ENCODE measurements at regions not wholly inside any gene's neighbourhood (a gene's known extent, or its start where the extent isn't known, plus 50 kb on each side); places are given as distances from the start of the nearest gene placed in this dataset.
A peak's percentile ranks its signal among the peaks of the same experiment; 100 is the strongest.

DNA sequence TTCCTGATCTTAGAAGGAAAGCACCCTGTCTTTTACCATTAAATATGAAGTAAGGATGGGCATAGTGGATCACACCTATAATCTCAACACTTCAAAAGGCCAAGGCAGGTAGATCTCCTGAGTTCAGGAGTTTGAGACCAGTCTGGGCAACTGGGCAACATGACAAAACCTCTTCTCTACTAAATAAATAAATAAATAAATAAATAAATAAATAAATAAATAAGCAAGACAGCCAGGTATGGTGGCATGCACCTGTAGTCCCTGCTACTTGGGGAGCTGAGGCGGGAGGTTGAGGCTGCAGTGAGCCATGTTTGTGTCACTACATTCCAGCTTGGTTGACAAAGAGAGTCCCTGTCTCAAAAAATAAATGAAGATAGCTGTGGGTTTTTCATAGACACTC is 313.1 kb downstream of the RPS24 start:
- Mint-ChIP-seq H3K4me1 (ENCODE audit: unreplicated experiment) (no peaks in the 10 kb centered on the region), H3K27ac (ENCODE audit: unreplicated experiment) (no peak overlapping the region), H3K9me3 (ENCODE audit: unreplicated experiment) (no peaks in the 10 kb centered on the region), H3K4me3 (ENCODE audit: unreplicated experiment) (no peak overlapping the region), H3K27me3 (ENCODE audit: unreplicated experiment) (peaks cover 65% of the 10 kb centered on the region), H3K36me3 (ENCODE audit: unreplicated experiment) (no peaks in the 10 kb centered on the region)
- TF ChIP-seq, protein P1, sequence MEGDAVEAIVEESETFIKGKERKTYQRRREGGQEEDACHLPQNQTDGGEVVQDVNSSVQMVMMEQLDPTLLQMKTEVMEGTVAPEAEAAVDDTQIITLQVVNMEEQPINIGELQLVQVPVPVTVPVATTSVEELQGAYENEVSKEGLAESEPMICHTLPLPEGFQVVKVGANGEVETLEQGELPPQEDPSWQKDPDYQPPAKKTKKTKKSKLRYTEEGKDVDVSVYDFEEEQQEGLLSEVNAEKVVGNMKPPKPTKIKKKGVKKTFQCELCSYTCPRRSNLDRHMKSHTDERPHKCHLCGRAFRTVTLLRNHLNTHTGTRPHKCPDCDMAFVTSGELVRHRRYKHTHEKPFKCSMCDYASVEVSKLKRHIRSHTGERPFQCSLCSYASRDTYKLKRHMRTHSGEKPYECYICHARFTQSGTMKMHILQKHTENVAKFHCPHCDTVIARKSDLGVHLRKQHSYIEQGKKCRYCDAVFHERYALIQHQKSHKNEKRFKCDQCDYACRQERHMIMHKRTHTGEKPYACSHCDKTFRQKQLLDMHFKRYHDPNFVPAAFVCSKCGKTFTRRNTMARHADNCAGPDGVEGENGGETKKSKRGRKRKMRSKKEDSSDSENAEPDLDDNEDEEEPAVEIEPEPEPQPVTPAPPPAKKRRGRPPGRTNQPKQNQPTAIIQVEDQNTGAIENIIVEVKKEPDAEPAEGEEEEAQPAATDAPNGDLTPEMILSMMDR (IDR thresholded peaks at IDR 0.05), result no peak
- DNase-seq (ENCODE audit: extremely low spot score, unreplicated experiment), result no peak

DNA sequence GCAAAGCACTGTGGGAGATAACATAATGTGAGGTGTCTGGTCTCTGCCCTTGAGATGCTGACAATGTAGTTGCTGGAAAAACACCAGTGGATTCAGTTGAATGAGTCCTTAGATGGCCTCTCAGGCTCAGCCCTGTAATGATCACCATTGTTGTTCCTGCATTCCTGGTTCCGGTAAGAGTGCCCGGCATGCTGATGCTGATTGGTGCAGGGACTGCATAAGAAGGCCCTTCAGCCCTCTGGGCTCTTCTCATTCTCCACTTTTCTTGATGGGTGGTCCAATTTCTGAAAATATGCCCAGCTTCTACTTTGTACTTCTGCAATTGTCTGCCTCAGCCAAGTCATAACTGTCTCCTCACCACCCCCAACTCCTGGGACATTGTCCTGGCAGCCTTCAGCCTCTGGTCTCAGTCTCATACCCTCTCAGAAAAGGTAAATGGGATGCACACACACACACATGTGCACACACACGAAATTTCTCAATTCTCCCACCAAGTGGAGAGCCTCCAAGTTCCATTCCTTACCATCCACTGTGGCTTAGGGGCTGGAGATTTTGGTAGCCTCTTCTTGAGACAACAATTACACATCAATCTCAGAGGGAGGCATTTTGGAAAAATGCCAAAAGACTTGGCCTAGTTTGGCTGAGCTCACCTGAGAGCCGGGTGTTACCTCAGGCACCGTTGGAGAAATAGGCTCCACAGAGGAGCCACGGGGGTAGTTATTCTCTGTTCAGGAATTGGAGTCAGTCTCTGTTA is 314.9 kb downstream of the RPS24 start:
- no peaks in the 10 kb centered on the region for H3K36me3 Mint-ChIP-seq (ENCODE audit: unreplicated experiment)
- no peak overlapping the region for H3K27ac Mint-ChIP-seq (ENCODE audit: unreplicated experiment)
- no peak overlapping the region for H3K4me3 Mint-ChIP-seq (ENCODE audit: unreplicated experiment)
- H3K4me1 Mint-ChIP-seq (ENCODE audit: unreplicated experiment), result no peaks in the 10 kb centered on the region
- H3K27me3 Mint-ChIP-seq (ENCODE audit: unreplicated experiment), result peaks cover 70% of the 10 kb centered on the region
- DNase-seq (ENCODE audit: extremely low spot score, unreplicated experiment), result peak; percentile 38
- H3K9me3 Mint-ChIP-seq (ENCODE audit: unreplicated experiment), result no peaks in the 10 kb centered on the region
- TF ChIP-seq, protein P1 (IDR thresholded peaks at IDR 0.05), result no peak

DNA sequence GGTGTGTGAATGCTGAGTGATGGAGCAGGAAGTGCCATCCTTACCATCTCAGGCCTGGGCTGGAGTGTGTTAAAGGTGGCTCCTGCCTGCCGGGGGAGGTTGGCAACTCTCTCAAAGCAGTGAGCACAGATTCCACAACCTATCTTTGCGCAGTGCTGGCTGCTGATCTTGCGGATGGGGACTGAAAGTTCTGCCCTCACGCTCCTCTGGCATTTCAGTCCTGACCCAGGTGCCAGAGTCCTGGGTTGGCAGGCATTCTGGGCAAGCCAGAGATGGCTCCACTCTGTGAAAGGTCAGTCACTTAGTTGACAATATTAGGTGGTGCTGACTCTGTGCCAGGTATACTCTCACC is 315.5 kb downstream of the RPS24 start:
- no peaks in the 10 kb centered on the region for H3K4me1 Mint-ChIP-seq (ENCODE audit: unreplicated experiment)
- H3K4me3 Mint-ChIP-seq (ENCODE audit: unreplicated experiment), result no peak overlapping the region
- TF ChIP-seq, protein P1 (IDR thresholded peaks at IDR 0.05), result no peak
- H3K36me3 Mint-ChIP-seq (ENCODE audit: unreplicated experiment), result no peaks in the 10 kb centered on the region
- H3K27ac Mint-ChIP-seq (ENCODE audit: unreplicated experiment), result no peak overlapping the region
- H3K9me3 Mint-ChIP-seq (ENCODE audit: unreplicated experiment), result no peaks in the 10 kb centered on the region
- peaks cover 66% of the 10 kb centered on the region for H3K27me3 Mint-ChIP-seq (ENCODE audit: unreplicated experiment)
- DNase-seq (ENCODE audit: extremely low spot score, unreplicated experiment), result peak; percentile 54

DNA sequence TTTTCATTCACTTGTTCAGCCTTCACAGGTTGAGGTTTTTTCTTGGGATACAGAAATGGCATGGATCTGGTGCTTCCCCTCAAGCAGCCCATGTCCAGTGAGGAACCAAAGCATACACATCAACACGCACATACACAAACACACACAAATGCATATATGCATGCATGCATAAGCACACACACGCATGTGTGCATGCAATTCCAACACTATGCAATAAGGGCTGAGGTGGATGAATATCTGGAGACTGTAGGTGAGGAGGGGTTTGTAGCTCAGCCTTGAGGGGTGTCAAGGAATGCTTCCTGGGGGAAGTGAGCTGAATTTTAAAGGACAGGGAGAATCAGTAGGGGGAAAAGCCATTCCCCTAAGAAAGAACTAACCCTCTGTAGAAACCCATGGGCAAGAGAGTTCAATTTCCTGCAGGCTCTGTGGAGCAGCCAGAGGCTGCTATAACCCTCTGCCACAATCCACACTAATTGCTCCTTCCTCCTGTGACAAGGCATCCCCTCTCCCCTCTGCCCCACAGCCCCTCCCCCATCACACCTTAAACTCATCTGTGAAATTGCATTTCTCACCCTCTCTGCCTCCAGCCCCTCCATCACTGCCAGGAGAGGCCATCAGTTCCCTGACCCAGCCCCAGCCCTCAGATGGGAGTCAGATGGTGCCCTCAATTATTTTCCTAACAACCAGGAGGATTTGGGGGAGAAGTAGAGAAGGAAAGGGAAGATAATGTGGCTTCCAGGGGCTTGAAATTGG is 316.4 kb downstream of the RPS24 start:
- peaks cover 60% of the 10 kb centered on the region for H3K27me3 Mint-ChIP-seq (ENCODE audit: unreplicated experiment)
- no peak for DNase-seq (ENCODE audit: extremely low spot score, unreplicated experiment)

DNA sequence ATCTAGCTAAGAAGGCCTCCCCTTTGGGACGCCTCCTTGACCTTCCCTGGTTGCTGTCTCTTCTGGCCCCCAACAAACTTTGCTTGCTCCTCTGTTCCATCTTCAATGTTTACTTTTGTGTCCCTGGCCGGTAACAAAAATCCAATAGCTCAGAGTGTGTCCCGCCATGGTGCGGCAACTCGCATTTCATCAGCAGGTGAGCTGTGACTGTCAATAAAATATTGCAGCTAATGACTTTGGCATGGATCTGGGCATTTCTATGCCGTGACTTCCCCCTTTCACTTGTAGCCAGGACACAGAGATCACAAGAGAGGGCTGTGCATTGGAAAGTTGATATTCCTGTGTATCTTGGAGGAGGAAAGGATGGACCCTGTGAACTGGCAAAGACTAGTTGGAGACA is 317.6 kb downstream of the RPS24 start:
- Mint-ChIP-seq H3K4me1 (ENCODE audit: unreplicated experiment) (no peaks in the 10 kb centered on the region), H3K4me3 (ENCODE audit: unreplicated experiment) (no peak overlapping the region), H3K27ac (ENCODE audit: unreplicated experiment) (no peak overlapping the region), H3K36me3 (ENCODE audit: unreplicated experiment) (no peaks in the 10 kb centered on the region), H3K9me3 (ENCODE audit: unreplicated experiment) (no peaks in the 10 kb centered on the region), H3K27me3 (ENCODE audit: unreplicated experiment) (peaks cover 50% of the 10 kb centered on the region)
- TF ChIP-seq, protein P1 (IDR thresholded peaks at IDR 0.05), result no peak
- no peak for DNase-seq (ENCODE audit: extremely low spot score, unreplicated experiment)

More for the DNA sequence above, 316.4 kb downstream of the RPS24 start:
- no peaks in the 10 kb centered on the region for H3K4me1 Mint-ChIP-seq (ENCODE audit: unreplicated experiment)
- no peaks in the 10 kb centered on the region for H3K36me3 Mint-ChIP-seq (ENCODE audit: unreplicated experiment)
- H3K27ac Mint-ChIP-seq (ENCODE audit: unreplicated experiment), result no peak overlapping the region
- no peak overlapping the region for H3K4me3 Mint-ChIP-seq (ENCODE audit: unreplicated experiment)
- no peaks in the 10 kb centered on the region for H3K9me3 Mint-ChIP-seq (ENCODE audit: unreplicated experiment)
- TF ChIP-seq, protein P1 (IDR thresholded peaks at IDR 0.05), result no peak
